ENCODE measurements at regions not wholly inside any gene's neighbourhood (a gene's known extent, or its start where the extent isn't known, plus 50 kb on each side); places are given as distances from the start of the nearest gene placed in this dataset.
"Not testable (repeated sequence)": the region's sequence is repeated elsewhere in the genome, so short reads cannot be mapped to it uniquely, and the experiment has no call there.

GRCh38 chr11:122604621-122605020 is 50.9 kb upstream of the UBASH3B start:
- H3K4me1 ChIP-seq (ENCODE audit: control insufficient read depth, insufficient read depth, low read length), result no peaks in the 10 kb centered on the region
- DNase-seq (no peak), ATAC-seq (no peak)
- WGBS, result 92% methylated on average over 4 of the region's 4 CpGs
- H3K4me3 ChIP-seq (ENCODE audit: low read length), result no peak overlapping the region
- no peak overlapping the region for H3K27ac ChIP-seq (ENCODE audit: low read length)
- no peaks in the 10 kb centered on the region for H3K27me3 ChIP-seq (ENCODE audit: control insufficient read depth, insufficient read depth)
- H3K9me3 ChIP-seq (ENCODE audit: control insufficient read depth, low read length), result no peaks in the 10 kb centered on the region
- intact Hi-C loops (cut with DNase I), result no loop called here

DNA sequence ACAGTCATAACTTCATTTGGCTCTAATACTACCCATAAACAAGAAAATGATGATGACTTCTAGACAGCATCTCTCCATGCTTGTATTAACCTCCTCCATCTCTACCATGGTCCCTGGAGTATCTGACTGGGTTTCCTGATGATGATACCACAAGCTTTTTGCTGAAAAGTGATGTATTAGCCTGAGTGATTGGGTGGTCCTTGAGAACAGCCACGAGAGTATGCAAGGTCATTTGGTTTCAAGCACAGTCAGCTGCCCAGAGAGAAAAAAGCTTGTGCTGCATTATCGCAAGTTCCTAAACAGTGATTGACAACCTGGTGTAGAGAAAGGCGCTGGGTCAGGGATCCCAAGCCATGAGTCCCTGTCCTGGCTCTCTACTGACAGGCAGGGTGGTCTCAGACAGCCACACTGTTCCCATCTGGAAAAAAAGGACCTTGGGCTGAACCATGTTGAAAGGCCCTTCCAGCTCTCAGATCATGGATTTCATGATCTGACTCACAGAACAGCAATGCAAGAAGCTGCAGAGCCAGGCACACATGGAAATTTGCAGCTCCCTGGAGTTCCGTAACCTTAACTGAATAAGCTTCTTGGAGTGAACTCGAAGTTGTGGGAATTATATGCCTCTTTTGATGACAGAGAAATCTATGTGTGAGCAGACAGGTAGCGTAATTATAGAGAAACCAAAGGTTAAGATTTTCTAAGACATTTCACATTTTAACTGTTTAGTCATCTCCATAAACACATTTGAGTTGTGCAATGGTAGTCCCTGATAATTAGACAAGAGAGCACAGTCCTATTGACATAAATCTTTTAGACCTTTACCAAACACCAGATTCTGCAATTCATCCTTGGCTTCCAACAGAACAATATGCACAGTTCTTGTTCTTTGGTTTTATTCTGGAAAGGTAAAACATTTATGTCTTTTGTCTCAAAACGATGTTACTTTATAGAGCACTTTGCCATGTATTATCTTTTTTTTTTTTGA is 54.1 kb upstream of the UBASH3B start:
- H3K4me3 ChIP-seq (ENCODE audit: low read length), result no peak overlapping the region
- ATAC-seq (no peak), DNase-seq (no peak)
- H3K9me3 ChIP-seq (ENCODE audit: control insufficient read depth, low read length), result no peaks in the 10 kb centered on the region
- 67% methylated on average over 7 of the region's 7 CpGs for WGBS
- no peaks in the 10 kb centered on the region for H3K27me3 ChIP-seq (ENCODE audit: control insufficient read depth, insufficient read depth)
- H3K4me1 ChIP-seq (ENCODE audit: control insufficient read depth, insufficient read depth, low read length), result no peaks in the 10 kb centered on the region
- intact Hi-C loops (cut with DNase I), result no loop called here
- no peak overlapping the region for H3K27ac ChIP-seq (ENCODE audit: low read length)

DNA sequence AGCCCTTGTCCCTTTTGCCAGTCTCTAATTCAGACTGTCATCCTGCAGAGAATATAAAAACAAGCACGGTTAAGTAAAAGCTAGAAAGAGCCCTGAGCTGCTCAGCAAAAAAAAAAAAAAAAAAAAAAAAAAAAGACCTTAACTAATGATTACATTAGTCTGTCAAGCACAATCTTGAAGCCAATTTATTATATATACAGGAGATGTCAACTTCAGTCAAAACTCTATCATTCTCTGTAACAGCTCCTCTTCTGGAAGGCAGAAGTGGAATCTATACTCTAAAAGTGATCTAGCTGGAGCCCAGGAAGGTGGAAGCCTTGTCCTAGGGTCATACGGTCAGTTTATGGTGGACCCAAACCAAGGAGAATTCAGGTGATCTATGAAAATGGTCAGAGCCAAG is 55.2 kb upstream of the UBASH3B start:
- DNase-seq, result no peak
- Histone ChIP-seq H3K27ac (ENCODE audit: low read length) (no peak overlapping the region), H3K27me3 (ENCODE audit: control insufficient read depth, insufficient read depth) (no peaks in the 10 kb centered on the region), H3K4me3 (ENCODE audit: low read length) (no peak overlapping the region), H3K4me1 (ENCODE audit: control insufficient read depth, insufficient read depth, low read length) (no peaks in the 10 kb centered on the region), H3K9me3 (ENCODE audit: control insufficient read depth, low read length) (no peaks in the 10 kb centered on the region)
- intact Hi-C loops (cut with DNase I), result no loop called here
- 88% methylated on average over 2 of the region's 2 CpGs for WGBS
- no peak for ATAC-seq

- ATAC-seq, result no peak
- H3K27ac ChIP-seq (ENCODE audit: low read length), result no peak overlapping the region
- intact Hi-C loops (cut with DNase I), result no loop called here
- no peaks in the 10 kb centered on the region for H3K4me1 ChIP-seq (ENCODE audit: control insufficient read depth, insufficient read depth, low read length)
- H3K27me3 ChIP-seq (ENCODE audit: control insufficient read depth, insufficient read depth), result no peaks in the 10 kb centered on the region
- no peak overlapping the region for H3K4me3 ChIP-seq (ENCODE audit: low read length)
- H3K9me3 ChIP-seq (ENCODE audit: control insufficient read depth, low read length), result no peaks in the 10 kb centered on the region
- DNase-seq, result no peak
Measured at GRCh38 chr11:122599434-122599833, 56.1 kb upstream of the UBASH3B start.

- ATAC-seq (no peak), DNase-seq (no peak)
- Histone ChIP-seq H3K4me1 (ENCODE audit: control insufficient read depth, insufficient read depth, low read length) (no peaks in the 10 kb centered on the region), H3K27ac (ENCODE audit: low read length) (no peak overlapping the region), H3K4me3 (ENCODE audit: low read length) (no peak overlapping the region), H3K27me3 (ENCODE audit: control insufficient read depth, insufficient read depth) (no peaks in the 10 kb centered on the region), H3K9me3 (ENCODE audit: control insufficient read depth, low read length) (no peaks in the 10 kb centered on the region)
- intact Hi-C loops (cut with DNase I), result no loop called here
- WGBS, result 92% methylated on average over 3 of the region's 3 CpGs
Measured at GRCh38 chr11:122598971-122599370, 56.6 kb upstream of the UBASH3B start.

DNA sequence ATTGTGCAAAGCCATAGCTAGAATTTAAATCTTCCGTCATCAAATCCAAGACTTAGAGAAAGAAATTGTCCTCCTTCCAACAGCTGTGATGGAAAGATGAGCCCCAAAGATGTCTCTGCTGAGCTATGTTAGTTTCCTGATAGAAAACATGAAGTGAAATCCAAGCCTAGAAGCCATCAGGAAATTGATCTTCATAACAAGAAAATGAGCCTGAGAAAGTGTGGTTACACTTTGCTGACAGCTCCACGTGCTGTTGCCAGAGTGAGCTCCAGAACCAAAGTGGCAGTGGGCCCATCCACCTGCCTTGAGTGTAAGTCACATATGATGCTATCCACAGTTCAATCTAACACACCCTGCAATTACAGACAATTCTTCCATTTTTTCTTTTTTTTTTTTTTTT is 58.0 kb upstream of the UBASH3B start:
- intact Hi-C loops (cut with DNase I), result no loop called here
- WGBS, result 78% methylated on average over 2 of the region's 2 CpGs
- Histone ChIP-seq H3K4me3 (ENCODE audit: low read length) (no peak overlapping the region), H3K9me3 (ENCODE audit: control insufficient read depth, low read length) (no peaks in the 10 kb centered on the region), H3K4me1 (ENCODE audit: control insufficient read depth, insufficient read depth, low read length) (no peaks in the 10 kb centered on the region), H3K27ac (ENCODE audit: low read length) (no peak overlapping the region), H3K27me3 (ENCODE audit: control insufficient read depth, insufficient read depth) (no peaks in the 10 kb centered on the region)
- DNase-seq, result no peak
- ATAC-seq, result no peak

DNA sequence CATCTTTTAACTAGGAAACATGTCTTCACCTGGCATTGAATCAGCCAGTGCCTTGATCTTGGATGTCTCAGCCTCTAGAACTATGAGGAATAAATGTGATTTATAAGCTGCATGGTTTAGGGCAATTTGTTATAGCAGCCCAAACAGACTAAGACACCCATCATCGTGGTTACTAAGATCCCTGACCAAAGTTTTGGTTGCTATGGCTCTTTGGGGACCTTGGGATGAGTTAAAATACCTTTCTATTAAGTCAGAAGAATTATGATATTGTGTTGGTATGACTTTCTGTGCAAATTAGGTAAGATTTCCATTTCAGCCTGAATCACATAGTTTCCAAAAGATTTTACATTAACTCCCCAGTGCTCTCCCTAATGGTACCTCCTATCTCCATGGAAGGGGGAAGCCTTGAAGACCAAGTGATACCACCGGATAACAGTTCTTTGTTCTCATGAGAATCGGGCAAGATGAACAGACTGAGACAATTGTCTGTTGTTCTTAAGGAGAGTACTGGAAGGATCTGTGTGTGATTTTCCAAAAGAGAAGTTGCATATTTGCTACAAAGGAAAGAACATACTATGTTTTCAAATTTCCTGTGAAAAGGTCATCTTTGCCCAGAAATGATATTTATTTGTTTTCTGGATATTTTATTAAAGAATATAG is 60.4 kb upstream of the UBASH3B start:
- Histone ChIP-seq H3K9me3 (ENCODE audit: control insufficient read depth, low read length) (no peaks in the 10 kb centered on the region), H3K27me3 (ENCODE audit: control insufficient read depth, insufficient read depth) (no peaks in the 10 kb centered on the region), H3K27ac (ENCODE audit: low read length) (no peak overlapping the region), H3K4me1 (ENCODE audit: control insufficient read depth, insufficient read depth, low read length) (no peaks in the 10 kb centered on the region), H3K4me3 (ENCODE audit: low read length) (no peak overlapping the region)
- DNase-seq (no peak), ATAC-seq (no peak)
- intact Hi-C loops (cut with DNase I), result no loop called here
- WGBS, result 70% methylated on average over 3 of the region's 3 CpGs

DNA sequence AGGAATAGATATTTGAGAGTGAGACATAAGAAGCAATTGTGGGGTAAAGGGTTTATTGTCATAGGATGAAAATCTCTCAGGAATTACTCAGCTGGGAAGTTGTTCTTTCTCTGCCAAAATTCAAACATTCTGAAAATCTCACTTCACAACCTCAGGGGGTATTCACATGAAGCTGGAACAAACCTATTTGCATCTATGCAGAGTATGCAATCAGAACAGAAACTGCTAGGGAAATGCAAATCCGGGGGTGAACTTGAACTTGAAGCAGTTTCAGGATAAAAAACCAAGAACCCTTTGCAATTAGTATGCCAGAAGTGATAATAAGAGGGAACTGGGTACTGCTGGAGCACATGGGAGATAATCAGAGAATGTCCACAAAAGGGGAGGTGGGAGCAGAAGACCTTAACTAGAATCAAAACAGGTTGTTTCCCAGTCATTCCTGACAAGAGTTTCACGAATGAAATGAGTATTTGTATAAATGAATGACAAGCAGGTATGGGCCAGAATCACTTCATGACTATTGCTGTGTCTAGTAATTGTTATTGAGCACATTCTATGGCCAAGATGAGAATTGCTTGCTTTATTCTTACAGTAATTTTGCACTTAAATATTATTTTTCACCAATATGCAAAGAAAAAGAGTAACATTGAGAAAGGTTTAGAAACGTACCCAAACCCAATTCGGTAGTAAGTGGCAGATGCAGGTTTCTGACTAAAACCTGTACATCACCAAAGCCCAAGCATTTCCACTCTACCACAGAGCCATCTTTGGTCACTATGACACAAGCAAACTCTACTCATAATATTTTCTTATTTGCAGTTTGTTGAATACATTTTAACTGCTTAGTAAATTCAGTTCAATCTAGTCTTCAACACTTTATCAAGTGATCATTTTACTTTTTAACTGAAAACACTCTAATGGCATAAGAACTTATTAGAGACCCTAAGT is 61.8 kb upstream of the UBASH3B start:
- Histone ChIP-seq H3K4me1 (ENCODE audit: control insufficient read depth, insufficient read depth, low read length) (no peaks in the 10 kb centered on the region), H3K9me3 (ENCODE audit: control insufficient read depth, low read length) (no peaks in the 10 kb centered on the region), H3K27ac (ENCODE audit: low read length) (no peak overlapping the region), H3K4me3 (ENCODE audit: low read length) (no peak overlapping the region), H3K27me3 (ENCODE audit: control insufficient read depth, insufficient read depth) (no peaks in the 10 kb centered on the region)
- intact Hi-C loops (cut with DNase I), result no loop called here
- DNase-seq, result no peak
- 80% methylated on average over 4 of the region's 4 CpGs for WGBS
- ATAC-seq, result no peak

DNA sequence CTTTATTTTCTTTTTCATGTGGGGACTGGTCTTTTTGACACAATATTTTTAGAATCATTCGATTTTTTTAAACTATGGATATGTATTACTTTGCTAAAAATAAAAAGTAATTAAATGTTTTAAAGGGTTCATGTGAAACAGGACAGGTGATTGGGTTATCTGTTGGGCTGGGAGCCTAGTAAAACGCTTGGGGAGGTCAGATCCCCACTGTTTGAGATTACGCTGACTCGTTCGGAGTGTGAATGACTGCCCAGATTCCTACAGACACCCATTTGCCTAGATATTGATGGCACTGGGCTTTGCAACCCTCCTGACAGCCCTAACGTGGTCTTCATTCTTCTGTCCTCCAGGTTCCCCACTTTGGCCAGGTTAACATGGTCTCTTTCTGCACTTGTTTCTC is 62.9 kb upstream of the UBASH3B start:
- no peaks in the 10 kb centered on the region for H3K27me3 ChIP-seq (ENCODE audit: control insufficient read depth, insufficient read depth)
- WGBS, result 48% methylated on average over 6 of the region's 6 CpGs
- no peak for DNase-seq
- intact Hi-C loops (cut with DNase I), result no loop called here
- no peak overlapping the region for H3K27ac ChIP-seq (ENCODE audit: low read length)
- no peak overlapping the region for H3K4me3 ChIP-seq (ENCODE audit: low read length)
- no peaks in the 10 kb centered on the region for H3K9me3 ChIP-seq (ENCODE audit: control insufficient read depth, low read length)
- no peaks in the 10 kb centered on the region for H3K4me1 ChIP-seq (ENCODE audit: control insufficient read depth, insufficient read depth, low read length)
- ATAC-seq, result no peak

DNA sequence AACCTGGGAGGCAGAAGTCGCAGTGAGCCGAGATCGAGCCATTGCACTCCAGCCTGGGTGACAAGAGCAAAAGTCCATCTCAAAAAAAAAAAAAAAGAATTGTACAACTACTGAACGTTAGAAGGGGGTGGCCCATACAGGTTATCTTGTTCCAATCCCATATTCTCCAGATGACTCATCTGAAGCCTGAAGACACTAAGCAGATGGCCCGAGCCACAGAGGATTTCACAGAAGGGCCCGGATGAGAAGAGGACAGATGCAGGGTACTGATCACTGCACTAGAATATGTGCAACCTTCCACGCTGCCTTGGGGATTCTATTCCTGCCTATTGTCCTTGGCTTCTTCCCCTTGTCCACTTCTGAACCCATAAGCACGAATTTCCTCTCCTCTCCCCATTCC is 70.9 kb upstream of the UBASH3B start:
- intact Hi-C loops (cut with DNase I), result no loop called here
- Histone ChIP-seq H3K27me3 (ENCODE audit: control insufficient read depth, insufficient read depth) (no peaks in the 10 kb centered on the region), H3K4me1 (ENCODE audit: control insufficient read depth, insufficient read depth, low read length) (peaks cover 2% of the 10 kb centered on the region), H3K27ac (ENCODE audit: low read length) (no peak overlapping the region), H3K9me3 (ENCODE audit: control insufficient read depth, low read length) (no peaks in the 10 kb centered on the region), H3K4me3 (ENCODE audit: low read length) (no peak overlapping the region)
- 76% methylated on average over 8 of the region's 8 CpGs for WGBS
- DNase-seq (no peak), ATAC-seq (no peak)

- H3K27ac ChIP-seq (ENCODE audit: low read length); H3K4me3 ChIP-seq (ENCODE audit: low read length); ATAC-seq; intact Hi-C loops (cut with DNase I); DNase-seq; H3K9me3 ChIP-seq (ENCODE audit: control insufficient read depth, low read length); H3K4me1 ChIP-seq (ENCODE audit: control insufficient read depth, insufficient read depth, low read length); H3K27me3 ChIP-seq (ENCODE audit: control insufficient read depth, insufficient read depth): not testable (repeated sequence)
- 65% methylated on average over 13 of the region's 13 CpGs for WGBS
Measured at GRCh38 chr11:122580071-122580470, 75.5 kb upstream of the UBASH3B start.

Data from right cardiac atrium (tissue), 5 donors.